Liver (tissue), 8 donors: ENCODE measurements at regions not wholly inside any gene's neighbourhood (a gene's known extent, or its start where the extent isn't known, plus 50 kb on each side); places are given as distances from the start of the nearest gene placed in this dataset.

Source experiments
- DNase-seq: peaks from one replicate; pipeline ENCODE4 v3.0.0-alpha.2; 2017; ENCODE audit warnings: low spot score
- H3K27ac ChIP-seq, 2 donors: one replicate each; pipeline ENCODE4 v1.7.0; 2013; ENCODE audit warnings: inconsistent platforms in 2 of 2, low read length in 2 of 2, control low read depth in 1 of 2, low read depth in 1 of 2, mild to moderate bottlenecking in 1 of 2
- H3K27me3 ChIP-seq, 4 donors: one replicate each; pipeline versions ENCODE4 v1.6.1 to v1.7.0; 2013; ENCODE audit warnings: low read length in 3 of 4, inconsistent platforms in 1 of 4, mild to moderate bottlenecking in 1 of 4, moderate library complexity in 1 of 4; ENCODE audit not compliant: control insufficient read depth in 4 of 4, insufficient read depth in 4 of 4
- H3K36me3 ChIP-seq, 4 donors: one replicate each; pipeline versions ENCODE4 v1.6.1 to v1.7.0; 2013; ENCODE audit warnings: low read length in 3 of 4, mild to moderate bottlenecking in 3 of 4, low read depth in 1 of 4, moderate library complexity in 1 of 4; ENCODE audit not compliant: control insufficient read depth in 4 of 4, insufficient read depth in 3 of 4
- H3K4me1 ChIP-seq, 4 donors: one replicate each; pipeline versions ENCODE4 v1.6.1 to v1.7.0; 2013; ENCODE audit warnings: low read length in 3 of 4, mild to moderate bottlenecking in 3 of 4, moderate library complexity in 1 of 4; ENCODE audit not compliant: control insufficient read depth in 4 of 4, insufficient read depth in 4 of 4
- H3K4me3 ChIP-seq, 3 donors: one replicate each; pipeline versions ENCODE4 v1.6.1 to v1.7.0; 2013; ENCODE audit warnings: low read length in 3 of 3, control low read depth in 1 of 3, low read depth in 1 of 3, mild to moderate bottlenecking in 1 of 3
- H3K9ac ChIP-seq, 2 donors: one replicate each; pipeline ENCODE4 v1.7.0; 2013; ENCODE audit warnings: low read length in 2 of 2, mild to moderate bottlenecking in 2 of 2, moderate library complexity in 2 of 2, control low read depth in 1 of 2, low read depth in 1 of 2
- H3K9me3 ChIP-seq, 4 donors: one replicate each; pipeline versions ENCODE4 v1.6.1 to v1.7.0; 2013; ENCODE audit warnings: low read length in 3 of 4; ENCODE audit not compliant: control insufficient read depth in 4 of 4
- EGR1 ChIP-seq, 2 donors: IDR thresholded peaks; 2 replicates each; pipeline ENCODE4 v1.6.1; 2016 to 2018; ENCODE audit warnings: antibody characterized with exemption in 2 of 2, low read depth in 2 of 2
- FOXA1 ChIP-seq: IDR thresholded peaks from 2 replicates; pipeline ENCODE4 v1.6.1; 2016; ENCODE audit warnings: antibody characterized with exemption
- FOXA2 ChIP-seq: IDR thresholded peaks from 2 replicates; pipeline ENCODE4 v1.6.1; 2016; ENCODE audit warnings: antibody characterized with exemption
- GABPA ChIP-seq, 2 donors: IDR thresholded peaks in 1 of 2; conservative IDR thresholded peaks in 1 of 2; 2 replicates each; pipeline ENCODE4 v1.6.1; 2016; ENCODE audit warnings: antibody characterized with exemption in 2 of 2, mild to moderate bottlenecking in 1 of 2, moderate library complexity in 1 of 2
- HNF4A ChIP-seq, 2 donors: conservative IDR thresholded peaks; 2 replicates each; pipeline ENCODE4 v1.6.1; 2016; ENCODE audit warnings: antibody characterized with exemption in 2 of 2, mild to moderate bottlenecking in 2 of 2
- JUND ChIP-seq, 2 donors: IDR thresholded peaks; 2 replicates each; pipeline ENCODE4 v1.6.1; 2016; ENCODE audit warnings: antibody characterized with exemption in 2 of 2
- RAD21 ChIP-seq, 2 donors: IDR thresholded peaks; 2 replicates each; pipeline ENCODE4 v1.6.1; 2016; ENCODE audit warnings: antibody characterized with exemption in 2 of 2, mild to moderate bottlenecking in 2 of 2
- RXRA ChIP-seq, 2 donors: IDR thresholded peaks; 2 replicates each; pipeline ENCODE4 v1.6.1; 2017 to 2018; ENCODE audit warnings: antibody characterized with exemption in 2 of 2, mild to moderate bottlenecking in 1 of 2
- SP1 ChIP-seq: IDR thresholded peaks from 2 replicates; pipeline ENCODE4 v1.6.1; 2018; ENCODE audit warnings: antibody characterized with exemption, mild to moderate bottlenecking
- TAF1 ChIP-seq: conservative IDR thresholded peaks from 2 replicates; pipeline ENCODE4 v1.6.1; 2016; ENCODE audit warnings: antibody characterized with exemption, mild to moderate bottlenecking
- YY1 ChIP-seq: IDR thresholded peaks from 2 replicates; pipeline ENCODE4 v1.6.1; 2016; ENCODE audit warnings: antibody characterized with exemption, mild to moderate bottlenecking
- WGBS: extraction: QIAGEN DNeasy Blood & Tissue Kit; methylation state at CpG from one replicate; pipeline ENCODE4 v1.1.7; 2013; 5-methylcytosine and 5-hydroxymethylcytosine counted together
- TF ChIP-seq, protein P1 (sequence below): IDR thresholded peaks from 2 replicates; pipeline ENCODE4 v1.6.1; 2016; ENCODE audit warnings: antibody characterized with exemption
- TF ChIP-seq, protein P2 (sequence below): IDR thresholded peaks from 2 replicates; pipeline ENCODE4 v1.6.1; 2016; ENCODE audit warnings: antibody characterized with exemption
- TF ChIP-seq, protein P3 (sequence below): fragments of 150-350 bp; IDR thresholded peaks from 2 replicates; pipeline ENCODE4 v1.5.1; 2017; ENCODE audit warnings: improper control_type of control experiment, low read depth, low read length; ENCODE audit not compliant: missing input control
- donor health status: healthy.
- donor health status: healthy.
- donor health status: healthy.
- donor health status: healthy.
- donor health status: healthy.

DNA sequence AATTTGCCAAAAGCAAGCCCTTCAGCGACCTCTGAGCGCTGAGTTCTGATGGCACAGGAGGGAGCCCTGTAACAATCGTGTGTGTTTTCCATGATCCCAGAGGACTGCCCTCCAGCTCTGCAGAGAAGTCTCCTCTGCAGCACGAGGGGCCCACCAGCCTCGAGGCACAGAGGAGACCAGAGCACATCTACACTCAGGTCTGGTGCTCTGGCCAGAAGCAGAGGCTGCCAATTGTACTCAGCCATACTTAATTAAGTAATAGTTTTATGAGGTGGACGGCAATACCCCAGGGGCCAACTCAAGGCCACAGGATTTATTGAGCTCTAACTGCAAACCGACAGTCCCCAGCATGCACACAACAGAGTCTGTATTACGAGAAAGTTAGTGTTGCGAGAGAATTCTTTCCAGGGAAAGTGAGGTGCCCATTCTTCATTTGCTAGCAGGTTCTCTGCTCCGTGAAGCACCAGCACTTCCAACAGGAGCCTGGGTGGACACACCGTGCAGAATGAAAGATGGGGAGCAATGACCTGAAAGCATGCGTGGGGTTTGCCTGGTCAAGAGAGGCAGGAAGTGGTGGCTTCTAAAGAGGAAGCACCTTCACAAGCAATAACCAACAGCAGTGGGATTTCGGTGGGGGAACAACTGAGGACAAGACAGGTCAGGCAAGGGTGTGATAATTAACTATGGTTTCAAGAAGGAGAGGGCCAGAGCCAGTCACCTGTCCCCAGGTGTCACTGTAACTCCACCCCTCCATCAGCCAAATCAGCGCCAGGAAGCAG lies 92.8 kb upstream of the FOXC1 start:
- DNase-seq, result no peak
- Histone ChIP-seq H3K4me3 (no peak overlapping the region), H3K4me1 (no peaks in the 10 kb centered on the region), H3K9me3 (no peaks in the 10 kb centered on the region), H3K36me3 (no peaks in the 10 kb centered on the region), H3K27ac (no peak overlapping the region), H3K27me3 (no peaks in the 10 kb centered on the region), H3K9ac (no peak overlapping the region)
- 76% methylated on average over 14 of the region's 14 CpGs for WGBS
- TF ChIP-seq RAD21 (IDR thresholded peaks at IDR 0.05), result no peak
- no peak for TF ChIP-seq HNF4A (conservative IDR thresholded peaks at IDR 0.05)
- no peak for TF ChIP-seq GABPA (IDR thresholded peaks at IDR 0.05 in 1 of 2, conservative IDR thresholded peaks at IDR 0.05 in 1 of 2)
- TF ChIP-seq RXRA (IDR thresholded peaks at IDR 0.05), result no peak
- TF ChIP-seq YY1, result no peak
- TF ChIP-seq, protein P1, sequence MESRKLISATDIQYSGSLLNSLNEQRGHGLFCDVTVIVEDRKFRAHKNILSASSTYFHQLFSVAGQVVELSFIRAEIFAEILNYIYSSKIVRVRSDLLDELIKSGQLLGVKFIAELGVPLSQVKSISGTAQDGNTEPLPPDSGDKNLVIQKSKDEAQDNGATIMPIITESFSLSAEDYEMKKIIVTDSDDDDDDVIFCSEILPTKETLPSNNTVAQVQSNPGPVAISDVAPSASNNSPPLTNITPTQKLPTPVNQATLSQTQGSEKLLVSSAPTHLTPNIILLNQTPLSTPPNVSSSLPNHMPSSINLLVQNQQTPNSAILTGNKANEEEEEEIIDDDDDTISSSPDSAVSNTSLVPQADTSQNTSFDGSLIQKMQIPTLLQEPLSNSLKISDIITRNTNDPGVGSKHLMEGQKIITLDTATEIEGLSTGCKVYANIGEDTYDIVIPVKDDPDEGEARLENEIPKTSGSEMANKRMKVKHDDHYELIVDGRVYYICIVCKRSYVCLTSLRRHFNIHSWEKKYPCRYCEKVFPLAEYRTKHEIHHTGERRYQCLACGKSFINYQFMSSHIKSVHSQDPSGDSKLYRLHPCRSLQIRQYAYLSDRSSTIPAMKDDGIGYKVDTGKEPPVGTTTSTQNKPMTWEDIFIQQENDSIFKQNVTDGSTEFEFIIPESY, result no peak
- TF ChIP-seq, protein P2, sequence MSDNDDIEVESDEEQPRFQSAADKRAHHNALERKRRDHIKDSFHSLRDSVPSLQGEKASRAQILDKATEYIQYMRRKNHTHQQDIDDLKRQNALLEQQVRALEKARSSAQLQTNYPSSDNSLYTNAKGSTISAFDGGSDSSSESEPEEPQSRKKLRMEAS, result no peak
- TF ChIP-seq EGR1 (IDR thresholded peaks at IDR 0.05; ENCODE audit: low read depth in 2 of 2), result no peak
- TF ChIP-seq FOXA2, result no peak
- TF ChIP-seq, protein P3, sequence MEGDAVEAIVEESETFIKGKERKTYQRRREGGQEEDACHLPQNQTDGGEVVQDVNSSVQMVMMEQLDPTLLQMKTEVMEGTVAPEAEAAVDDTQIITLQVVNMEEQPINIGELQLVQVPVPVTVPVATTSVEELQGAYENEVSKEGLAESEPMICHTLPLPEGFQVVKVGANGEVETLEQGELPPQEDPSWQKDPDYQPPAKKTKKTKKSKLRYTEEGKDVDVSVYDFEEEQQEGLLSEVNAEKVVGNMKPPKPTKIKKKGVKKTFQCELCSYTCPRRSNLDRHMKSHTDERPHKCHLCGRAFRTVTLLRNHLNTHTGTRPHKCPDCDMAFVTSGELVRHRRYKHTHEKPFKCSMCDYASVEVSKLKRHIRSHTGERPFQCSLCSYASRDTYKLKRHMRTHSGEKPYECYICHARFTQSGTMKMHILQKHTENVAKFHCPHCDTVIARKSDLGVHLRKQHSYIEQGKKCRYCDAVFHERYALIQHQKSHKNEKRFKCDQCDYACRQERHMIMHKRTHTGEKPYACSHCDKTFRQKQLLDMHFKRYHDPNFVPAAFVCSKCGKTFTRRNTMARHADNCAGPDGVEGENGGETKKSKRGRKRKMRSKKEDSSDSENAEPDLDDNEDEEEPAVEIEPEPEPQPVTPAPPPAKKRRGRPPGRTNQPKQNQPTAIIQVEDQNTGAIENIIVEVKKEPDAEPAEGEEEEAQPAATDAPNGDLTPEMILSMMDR, result no peak
- no peak for TF ChIP-seq SP1

DNA sequence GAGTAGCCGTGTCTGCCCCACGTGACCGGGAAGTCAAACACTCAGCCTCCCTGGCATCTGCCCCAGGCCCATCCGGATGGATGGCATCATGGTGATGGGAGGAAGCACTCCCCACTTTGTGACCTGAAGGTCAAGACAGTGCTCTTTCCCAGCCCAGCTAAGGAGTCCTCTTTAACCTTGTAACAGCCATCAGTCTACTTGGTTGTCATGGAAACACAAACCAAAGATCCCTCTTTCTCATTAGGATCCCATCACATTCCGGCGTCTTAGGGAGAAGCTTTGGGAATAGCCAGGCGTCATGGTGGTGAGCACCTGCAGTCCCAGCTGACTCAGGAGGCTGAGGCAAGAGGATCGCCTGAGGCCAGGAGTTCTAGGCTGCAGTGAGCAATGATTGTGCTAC lies 90.9 kb upstream of the FOXC1 start:
- no peak overlapping the region for H3K4me3 ChIP-seq
- no peaks in the 10 kb centered on the region for H3K9me3 ChIP-seq
- no peaks in the 10 kb centered on the region for H3K36me3 ChIP-seq
- 94% methylated on average over 8 of the region's 8 CpGs for WGBS
- H3K27me3 ChIP-seq, result no peaks in the 10 kb centered on the region
- no peak overlapping the region for H3K27ac ChIP-seq
- peaks cover 0 to 2% (median 1%) of the 10 kb centered on the region in 4 donors for H3K4me1 ChIP-seq
- H3K9ac ChIP-seq, result no peak overlapping the region
- TF ChIP-seq, protein P2, result no peak
- no peak for TF ChIP-seq FOXA1
- DNase-seq, result no peak

DNA sequence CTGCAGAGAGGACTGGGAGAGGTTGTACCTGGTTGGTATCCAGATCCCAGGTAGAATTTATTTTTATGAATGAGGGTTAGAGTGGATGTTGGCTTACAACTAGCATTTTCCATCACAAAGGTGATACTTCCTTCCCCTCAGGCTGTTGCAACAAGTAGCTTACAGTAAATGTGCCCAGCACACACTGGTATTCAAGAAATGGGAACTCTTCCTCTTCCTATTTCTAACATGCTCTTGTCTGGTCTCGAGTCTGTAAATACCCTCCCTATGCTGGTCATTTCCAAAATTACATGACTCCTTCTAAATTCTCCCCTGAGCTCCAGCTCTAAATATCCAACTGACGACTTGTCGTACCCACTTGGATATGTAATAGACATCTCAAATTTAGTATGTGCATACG lies 90.1 kb upstream of the FOXC1 start:
- no peaks in the 10 kb centered on the region for H3K36me3 ChIP-seq
- no peak overlapping the region for H3K9ac ChIP-seq
- H3K9me3 ChIP-seq, result no peaks in the 10 kb centered on the region
- no peak for TF ChIP-seq FOXA1
- TF ChIP-seq TAF1, result no peak
- no peak for TF ChIP-seq SP1
- no peak for TF ChIP-seq JUND (IDR thresholded peaks at IDR 0.05)
- 69% methylated on average over 4 of the region's 4 CpGs for WGBS
- no peak overlapping the region for H3K27ac ChIP-seq
- DNase-seq, result no peak
- no peaks in the 10 kb centered on the region for H3K27me3 ChIP-seq
- peaks cover 0 to 6% (median 2%) of the 10 kb centered on the region in 4 donors for H3K4me1 ChIP-seq
- H3K4me3 ChIP-seq, result no peak overlapping the region
